NB4 (cell line): ENCODE measurements at regions not wholly inside any gene's neighbourhood (a gene's known extent, or its start where the extent isn't known, plus 50 kb on each side); places are given as distances from the start of the nearest gene placed in this dataset.

Experiments used
- DNase-seq: peaks from one replicate; pipeline ENCODE4 v3.0.0; 2010; ENCODE audit warnings: low read depth
- H3K4me3 ChIP-seq: one replicate; pipeline ENCODE4 v1.5.1; 2011; ENCODE audit warnings: mild to moderate bottlenecking, low read depth, low read length, moderate library complexity
- MYC ChIP-seq: IDR thresholded peaks from 2 replicates; pipeline ENCODE4 v1.6.1; 2011; ENCODE audit warnings: low read depth, low read length
- POLR2A ChIP-seq: IDR thresholded peaks from 2 replicates; pipeline ENCODE4 v1.6.1; 2011; ENCODE audit warnings: mild to moderate bottlenecking; ENCODE audit not compliant: insufficient read length; ENCODE audit errors: extremely low read depth
- TF ChIP-seq, protein P1 (sequence below): IDR thresholded peaks from 2 replicates; pipeline ENCODE4 v1.6.1; 2011; ENCODE audit warnings: low read depth, low read length
- TF ChIP-seq, protein P2 (sequence below): IDR thresholded peaks from one replicate; pipeline ENCODE4 v1.5.1; 2012; ENCODE audit warnings: low read depth, low read length

DNA sequence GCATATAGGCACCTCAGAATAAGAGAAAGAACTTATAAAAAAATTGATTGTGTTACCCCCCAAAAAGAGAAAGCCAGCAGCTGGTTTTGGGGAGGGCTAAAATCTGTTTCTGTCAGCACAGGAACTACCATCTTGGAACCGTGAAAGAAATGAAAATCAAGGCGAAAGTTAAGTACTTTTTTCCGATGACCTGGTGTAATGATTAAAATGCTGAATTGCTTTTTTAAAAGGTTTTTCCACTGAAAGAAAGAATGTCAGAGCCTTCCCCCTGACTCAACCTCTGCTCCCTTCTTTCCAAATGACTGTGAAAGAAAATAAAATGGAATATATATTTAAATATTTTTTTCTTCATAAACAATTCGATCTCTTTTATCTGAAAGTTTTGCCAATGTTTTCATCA, 570.5 kb upstream of the CFAP20DC start:
- H3K4me3 ChIP-seq, result no peak overlapping the region
- DNase-seq, result no peak
- TF ChIP-seq, protein P1, sequence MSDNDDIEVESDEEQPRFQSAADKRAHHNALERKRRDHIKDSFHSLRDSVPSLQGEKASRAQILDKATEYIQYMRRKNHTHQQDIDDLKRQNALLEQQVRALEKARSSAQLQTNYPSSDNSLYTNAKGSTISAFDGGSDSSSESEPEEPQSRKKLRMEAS, result no peak
- no peak for TF ChIP-seq MYC
- TF ChIP-seq, protein P2, sequence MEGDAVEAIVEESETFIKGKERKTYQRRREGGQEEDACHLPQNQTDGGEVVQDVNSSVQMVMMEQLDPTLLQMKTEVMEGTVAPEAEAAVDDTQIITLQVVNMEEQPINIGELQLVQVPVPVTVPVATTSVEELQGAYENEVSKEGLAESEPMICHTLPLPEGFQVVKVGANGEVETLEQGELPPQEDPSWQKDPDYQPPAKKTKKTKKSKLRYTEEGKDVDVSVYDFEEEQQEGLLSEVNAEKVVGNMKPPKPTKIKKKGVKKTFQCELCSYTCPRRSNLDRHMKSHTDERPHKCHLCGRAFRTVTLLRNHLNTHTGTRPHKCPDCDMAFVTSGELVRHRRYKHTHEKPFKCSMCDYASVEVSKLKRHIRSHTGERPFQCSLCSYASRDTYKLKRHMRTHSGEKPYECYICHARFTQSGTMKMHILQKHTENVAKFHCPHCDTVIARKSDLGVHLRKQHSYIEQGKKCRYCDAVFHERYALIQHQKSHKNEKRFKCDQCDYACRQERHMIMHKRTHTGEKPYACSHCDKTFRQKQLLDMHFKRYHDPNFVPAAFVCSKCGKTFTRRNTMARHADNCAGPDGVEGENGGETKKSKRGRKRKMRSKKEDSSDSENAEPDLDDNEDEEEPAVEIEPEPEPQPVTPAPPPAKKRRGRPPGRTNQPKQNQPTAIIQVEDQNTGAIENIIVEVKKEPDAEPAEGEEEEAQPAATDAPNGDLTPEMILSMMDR, result no peak
- TF ChIP-seq POLR2A, result no peak

DNA sequence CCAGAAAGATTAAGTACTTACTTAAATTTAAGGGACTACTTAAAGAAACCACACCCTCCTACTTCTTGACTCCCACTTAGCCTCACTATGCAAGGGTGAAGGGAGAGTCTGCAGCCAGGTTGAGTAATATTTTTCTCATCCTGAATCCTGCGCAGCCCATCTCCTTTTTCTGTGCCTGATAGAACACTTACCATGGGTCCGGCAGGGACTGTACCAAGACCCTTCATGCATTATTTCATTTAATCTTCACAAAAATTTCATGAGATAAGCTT, 562.6 kb upstream of the CFAP20DC start:
- no peak for DNase-seq
- TF ChIP-seq, protein P1, result no peak
- TF ChIP-seq MYC (no peak), POLR2A (no peak)
- TF ChIP-seq, protein P2, result no peak
- no peak overlapping the region for H3K4me3 ChIP-seq

DNA sequence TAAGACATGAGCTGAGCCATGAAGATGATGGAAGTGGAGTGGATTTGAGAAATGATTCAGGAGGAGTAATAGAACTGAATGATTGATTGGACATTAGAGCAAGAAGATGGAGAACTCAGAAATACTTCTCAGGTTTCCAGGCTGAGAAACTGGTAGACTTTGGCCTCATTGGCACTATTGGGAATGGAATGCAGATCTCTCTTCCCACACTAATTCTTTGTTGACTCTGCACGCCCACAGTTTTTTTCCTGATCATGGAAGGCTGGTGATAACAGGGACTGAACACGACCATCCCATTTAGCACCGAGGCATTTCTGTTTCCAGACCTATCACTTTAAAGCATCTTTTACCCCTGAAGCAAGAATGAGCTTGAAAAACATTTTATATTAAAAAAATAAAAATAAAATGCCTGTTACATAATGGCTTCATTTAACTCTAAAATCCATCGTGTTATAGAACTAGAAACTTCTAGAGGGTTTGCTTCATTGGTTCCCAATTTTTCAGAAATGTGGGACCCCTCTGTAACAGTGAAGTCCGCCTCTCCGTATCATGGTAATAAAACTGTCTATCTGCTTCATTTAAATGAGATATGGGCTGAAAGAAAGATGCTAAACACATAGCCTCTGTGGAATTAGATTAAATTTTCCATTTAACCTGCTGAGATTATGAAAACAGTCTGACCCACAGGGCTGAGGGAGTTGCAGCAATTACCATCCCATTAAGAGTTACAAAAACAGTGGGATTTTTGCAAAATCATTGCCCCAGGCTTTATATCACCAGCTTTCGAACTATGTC, 562.0 kb upstream of the CFAP20DC start:
- no peak for DNase-seq
- no peak overlapping the region for H3K4me3 ChIP-seq
- TF ChIP-seq MYC (no peak), POLR2A (no peak)
- TF ChIP-seq, protein P2, result no peak
- TF ChIP-seq, protein P1, result no peak

DNA sequence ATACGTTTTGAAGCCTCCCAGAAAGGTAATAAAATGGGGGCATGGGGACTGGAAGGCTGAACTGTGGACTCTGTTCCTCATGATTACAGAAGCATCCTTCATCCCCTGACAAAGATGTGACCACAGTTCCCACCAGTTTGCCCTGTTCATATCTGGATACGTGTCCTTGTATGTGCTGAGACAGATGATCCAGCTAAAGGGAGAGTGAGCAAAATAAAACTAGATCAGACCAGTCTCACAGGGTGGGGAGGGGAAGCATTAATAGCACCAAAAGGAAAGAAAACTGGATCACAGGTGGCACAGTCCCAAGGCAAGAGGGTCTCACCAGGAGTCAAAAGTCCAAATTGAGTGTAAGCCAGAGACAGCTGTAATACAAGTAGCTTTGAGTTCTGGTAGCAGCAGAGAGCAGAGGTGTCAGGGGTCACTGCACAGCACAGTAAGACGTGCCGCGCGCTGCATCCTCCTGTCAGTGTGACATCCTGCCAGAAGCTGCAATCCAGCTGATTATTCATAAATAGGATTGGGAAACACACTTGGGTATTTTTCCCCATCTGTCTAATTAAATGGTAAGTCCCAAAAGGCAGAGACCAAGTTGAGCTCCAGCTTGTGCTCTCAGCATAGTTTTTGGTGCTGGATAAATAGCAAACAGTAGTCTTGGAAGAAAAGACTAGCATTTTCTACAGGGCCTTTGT, 560.0 kb upstream of the CFAP20DC start:
- DNase-seq, result no peak
- H3K4me3 ChIP-seq, result no peak overlapping the region
- TF ChIP-seq POLR2A, result no peak
- no peak for TF ChIP-seq MYC
- TF ChIP-seq, protein P2, result no peak
- TF ChIP-seq, protein P1, result no peak

DNA sequence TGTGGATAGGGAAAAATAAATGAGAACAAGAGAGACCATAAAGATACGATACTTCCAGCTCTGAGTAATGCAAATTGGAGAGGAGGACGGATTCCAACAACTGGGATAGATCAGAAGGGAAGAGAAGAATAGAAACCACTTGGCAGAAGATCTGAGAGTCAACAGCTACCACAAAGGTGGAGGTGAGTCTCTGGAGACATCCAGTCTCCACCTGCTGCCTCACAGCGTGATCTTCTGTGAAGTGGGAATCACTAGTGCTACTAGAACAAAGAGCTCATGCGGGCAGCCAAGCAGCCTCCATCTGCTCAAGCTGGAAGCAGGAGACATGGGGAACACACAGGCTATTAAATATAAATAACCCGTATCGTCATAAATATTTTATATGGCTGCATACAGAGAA, 558.5 kb upstream of the CFAP20DC start:
- no peak for DNase-seq

More for the DNA sequence above, 558.5 kb upstream of the CFAP20DC start:
- TF ChIP-seq MYC (no peak), POLR2A (no peak)
- TF ChIP-seq, protein P2, result no peak
- TF ChIP-seq, protein P1, result no peak
- H3K4me3 ChIP-seq, result no peak overlapping the region
